Neural cell (in vitro differentiated cells): ENCODE measurements at regions not wholly inside any gene's neighbourhood (a gene's known extent, or its start where the extent isn't known, plus 50 kb on each side); places are given as distances from the start of the nearest gene placed in this dataset.

Experiments
- EZH2 ChIP-seq: fragments of 200-600, 300-800 bp; shearing (Covaris generic), sonication (generic); IDR thresholded peaks from 2 replicates; pipeline ENCODE4 v1.6.1; 2014; ENCODE audit warnings: antibody characterized with exemption, low read length, borderline replicate concordance, mild to moderate bottlenecking; ENCODE audit not compliant: insufficient read depth, poor library complexity, severe bottlenecking
- POLR2AphosphoS5 ChIP-seq: IDR thresholded peaks from 2 replicates; pipeline ENCODE4 v1.6.1; 2012

GRCh38 chr20:40738976-40739375 lies 49.9 kb upstream of the MAFB start:
- TF ChIP-seq EZH2 (no peak), POLR2AphosphoS5 (peak; percentile 80)
